Left colon (tissue), 2 donors: ENCODE measurements at regions not wholly inside any gene's neighbourhood (a gene's known extent, or its start where the extent isn't known, plus 50 kb on each side); places are given as distances from the start of the nearest gene placed in this dataset.
"Not testable (repeated sequence)": the region's sequence is repeated elsewhere in the genome, so short reads cannot be mapped to it uniquely, and the experiment has no call there.

Experiments used
- ATAC-seq: fragments of 200-7000 bp; cut with Tn5 transposase; one replicate; pipeline ENCODE4 v1.9.1; 2020; ENCODE audit warnings: mild to moderate bottlenecking, moderate library complexity
- DNase-seq, 2 donors: peaks; one replicate each; pipeline ENCODE4 v3.0.0-alpha.2; 2020
- intact Hi-C, 2 donors: fragments of 100-400 bp; cut with DNase I in 1 of 2; cut with micrococcal nuclease in 1 of 2; formaldehyde crosslinking; loops; one replicate each; pipeline versions ENCODE4 v1.11.2 to v1.14.0; 2022; cut with DNase I, micrococcal nuclease
- donor health status: DM: no; HTN: no; CAD: no.
- donor health status: DM: yes; HTN: yes; CAD: no.

DNA sequence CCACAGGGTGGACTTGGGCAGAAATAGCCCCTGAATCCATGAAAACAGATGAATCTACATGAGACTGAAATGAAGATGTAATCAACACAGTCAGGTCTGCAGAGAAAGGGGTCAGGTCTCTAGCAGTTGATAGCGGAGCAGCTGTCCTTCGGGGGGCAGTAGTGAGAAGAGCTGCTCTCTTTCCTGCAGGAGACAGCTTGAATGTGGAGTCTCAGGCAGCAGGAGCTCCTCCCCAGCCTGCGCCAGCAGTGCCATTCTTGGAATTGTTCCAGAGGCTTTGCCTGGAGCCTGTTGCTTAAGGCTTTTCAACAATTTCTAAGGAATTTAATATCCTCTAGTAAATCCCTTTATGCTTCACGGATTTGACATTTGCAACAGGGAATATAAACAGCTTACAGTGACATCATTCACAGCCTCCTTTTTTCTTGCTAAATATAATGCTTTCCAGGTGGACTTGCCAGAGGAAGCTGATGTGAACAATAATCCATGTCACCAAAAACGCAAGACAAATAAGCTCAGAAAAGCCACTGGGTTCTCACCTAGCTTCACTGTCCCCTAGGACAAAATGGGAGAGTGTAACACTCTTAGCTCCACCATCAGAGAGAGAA, 1535.1 kb downstream of the RPIA start:
- intact Hi-C loops, DNase-seq, ATAC-seq: not testable (repeated sequence)

DNA sequence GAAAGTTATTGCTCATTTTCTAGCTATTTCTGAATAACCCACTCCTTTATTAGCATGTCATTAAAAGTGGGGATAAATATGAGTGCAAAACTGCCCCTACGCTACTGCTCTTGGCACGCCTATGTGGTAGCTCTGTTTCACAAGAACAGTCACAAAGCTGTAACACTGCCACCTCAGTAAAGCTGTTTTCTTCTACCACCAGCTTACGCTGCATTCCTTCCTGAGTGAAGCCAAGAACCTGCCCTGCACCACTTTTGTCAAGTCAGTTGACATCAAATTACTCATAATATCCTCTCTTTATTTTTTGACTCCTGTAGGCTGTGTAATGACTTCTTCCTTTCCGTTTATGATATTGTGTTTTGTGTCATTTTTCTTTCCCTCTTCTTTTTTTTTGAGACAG, 1539.7 kb downstream of the RPIA start:
- intact Hi-C loops, DNase-seq, ATAC-seq: not testable (repeated sequence)

- ATAC-seq, DNase-seq, intact Hi-C loops: not testable (repeated sequence)
These were observed 1544.0 kb downstream of the RPIA start for GRCh38 chr2:90235452-90235851.

DNA sequence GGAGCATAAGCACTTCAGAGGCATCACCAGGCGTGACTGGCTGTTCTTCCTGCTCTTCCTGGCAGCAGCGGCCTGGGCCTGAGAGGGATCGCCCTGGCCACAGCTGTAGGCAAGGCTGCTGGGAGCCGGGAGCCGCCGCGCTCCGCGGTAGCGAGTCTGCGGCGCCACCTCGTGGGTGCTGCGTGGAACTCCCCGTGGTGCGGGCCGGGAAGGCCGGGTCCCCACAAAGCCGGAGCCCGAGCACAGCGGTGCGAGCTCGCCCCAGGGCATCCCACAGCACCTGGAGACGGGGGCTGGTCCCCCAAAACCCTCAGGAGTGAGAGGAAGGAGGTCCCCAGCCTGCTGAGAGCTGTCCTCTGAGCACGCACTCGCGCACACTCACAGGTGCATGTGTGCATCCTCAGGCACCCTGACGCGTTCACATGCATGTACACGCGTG, 1546.5 kb downstream of the RPIA start:
- intact Hi-C loops, ATAC-seq: not testable (repeated sequence)
- peak; percentile 43 to 63 for DNase-seq

DNA sequence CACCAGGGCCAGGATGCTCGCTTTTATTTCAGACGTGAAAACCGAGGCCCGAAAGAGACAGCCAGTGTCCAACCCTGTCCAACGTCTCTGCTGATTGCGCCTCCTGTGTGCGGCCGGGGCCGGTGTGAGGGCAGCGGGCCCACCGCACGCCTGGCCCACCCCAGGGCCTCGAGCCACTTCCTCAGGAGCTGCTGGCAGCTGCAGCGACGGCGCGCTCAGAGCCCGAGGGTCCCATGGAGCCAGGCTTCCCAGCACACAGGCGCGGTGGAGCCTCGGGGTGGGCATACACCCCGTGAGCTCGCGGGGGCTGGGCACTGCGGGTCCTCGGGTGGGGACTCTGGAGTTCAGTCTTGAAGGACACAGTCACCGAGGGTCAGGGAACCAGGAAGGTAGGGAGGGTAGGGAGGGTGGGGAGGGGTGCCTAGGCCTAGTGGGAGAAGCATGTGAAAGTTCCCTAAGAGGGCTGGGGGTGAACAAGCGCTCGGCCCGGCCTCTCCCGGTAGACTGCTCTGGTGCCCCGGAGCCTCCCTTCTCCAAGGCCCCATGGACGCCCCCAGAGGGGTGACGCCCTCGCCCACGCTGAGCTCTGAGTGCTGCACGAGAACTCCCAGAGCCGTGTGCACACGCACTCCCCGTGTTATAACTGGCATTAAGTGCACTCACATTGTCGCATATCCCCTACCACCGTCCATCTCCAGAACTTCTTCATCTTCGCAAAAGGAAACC, 1547.2 kb downstream of the RPIA start:
- ATAC-seq, DNase-seq, intact Hi-C loops: not testable (repeated sequence)

DNA sequence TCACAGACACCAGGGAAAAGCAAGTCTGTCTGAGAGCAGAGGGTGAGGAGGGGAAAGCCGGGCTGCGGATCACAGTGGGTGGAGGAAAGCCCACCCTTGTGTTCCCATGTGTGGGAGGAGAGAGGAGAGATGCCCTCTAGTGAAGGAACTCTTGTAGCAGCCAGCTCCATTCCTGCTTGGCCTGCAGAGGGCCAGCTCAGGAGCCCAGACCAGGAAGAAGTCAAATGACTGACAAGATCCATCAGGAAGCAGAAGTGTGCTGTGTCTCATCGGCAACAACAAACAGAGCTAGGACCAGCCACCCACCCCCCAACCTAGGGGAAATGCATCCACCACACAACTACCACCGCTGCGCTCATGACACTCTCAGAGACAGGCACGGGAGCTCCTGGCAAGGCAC, 1548.3 kb downstream of the RPIA start:
- intact Hi-C loops, DNase-seq, ATAC-seq: not testable (repeated sequence)

DNA sequence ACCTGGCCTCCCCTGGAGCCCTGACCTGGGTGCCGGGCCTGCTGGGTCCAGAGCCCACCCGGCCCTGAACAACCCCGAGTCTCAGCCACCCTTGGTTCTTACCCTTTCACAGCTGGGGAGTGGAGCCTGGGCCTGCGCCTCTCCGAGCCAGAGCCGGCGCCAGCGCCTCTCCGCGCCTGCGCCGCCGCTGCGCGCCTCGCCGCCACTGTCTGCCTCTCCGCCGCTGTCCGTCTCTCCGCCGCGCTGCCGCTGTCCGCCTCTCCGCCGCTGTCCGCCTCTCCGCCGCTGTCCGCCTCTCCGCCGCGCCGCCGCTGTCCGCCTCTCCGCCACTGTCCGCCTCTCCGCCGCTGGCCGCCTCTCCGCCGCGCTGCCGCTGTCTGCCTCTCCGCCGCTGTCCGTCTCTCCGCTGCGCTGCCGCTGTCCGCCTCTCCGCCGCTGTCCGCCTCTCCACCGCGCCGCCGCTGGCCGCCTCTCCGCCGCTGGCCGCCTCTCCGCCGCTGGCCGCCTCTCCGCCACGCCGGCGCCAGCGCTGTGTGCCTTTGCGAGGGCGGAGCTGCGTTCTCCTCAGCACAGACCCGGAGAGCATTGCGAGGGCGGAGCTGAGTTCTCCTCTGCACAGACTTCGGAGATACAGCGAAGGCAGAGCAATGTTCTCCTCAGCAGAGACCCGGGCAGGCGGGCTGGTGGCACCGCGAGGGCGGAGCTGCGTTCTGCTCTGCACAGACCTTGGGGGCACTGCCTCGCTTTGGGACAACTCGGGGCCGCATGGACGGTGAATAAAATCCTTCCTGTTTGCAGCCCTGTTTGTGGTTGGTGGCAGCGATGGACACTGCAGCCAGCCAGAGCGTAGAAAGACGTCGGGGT, 1553.7 kb downstream of the RPIA start:
- DNase-seq, ATAC-seq, intact Hi-C loops: not testable (repeated sequence)

DNA sequence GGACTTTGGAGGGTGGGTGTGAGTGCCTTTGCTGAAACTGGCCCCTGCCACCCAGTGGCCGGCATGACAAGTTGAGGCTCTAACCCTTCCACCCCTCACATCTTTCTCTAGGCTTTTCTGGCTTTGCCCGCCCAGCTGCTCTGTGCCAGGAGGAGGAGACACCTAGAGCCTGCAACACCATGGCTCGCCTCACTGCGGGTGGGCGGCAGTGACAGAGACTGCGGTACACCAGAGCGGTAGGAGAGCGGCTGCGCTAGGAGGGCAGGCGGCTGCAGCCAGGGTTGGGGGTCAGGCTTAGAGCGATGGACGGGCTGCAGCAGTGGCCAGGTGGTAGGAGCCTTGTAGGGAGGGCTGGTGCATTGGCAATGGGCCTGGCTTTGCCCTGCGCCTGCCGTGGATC, 1556.9 kb downstream of the RPIA start:
- intact Hi-C loops, DNase-seq, ATAC-seq: not testable (repeated sequence)

DNA sequence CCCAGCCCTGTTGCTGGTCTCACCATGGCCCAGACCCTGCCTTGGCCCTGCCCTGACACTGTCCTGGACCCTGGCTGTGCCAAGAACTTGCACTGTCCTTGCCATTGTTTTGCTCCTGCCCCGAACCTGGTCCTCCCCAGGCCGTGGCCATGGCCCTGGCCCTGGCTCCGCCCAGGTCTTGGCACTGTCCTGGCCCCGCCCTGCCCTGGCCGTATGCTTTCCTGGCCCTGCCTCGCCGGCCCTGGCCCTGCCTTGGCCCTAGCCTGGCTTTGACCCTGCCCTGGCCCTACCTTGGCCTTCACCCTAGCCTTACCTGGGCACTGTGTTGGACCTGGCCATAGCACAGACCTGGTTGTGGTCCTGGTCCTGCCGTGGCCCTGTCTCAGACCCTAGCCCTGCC, 1558.9 kb downstream of the RPIA start:
- DNase-seq, ATAC-seq, intact Hi-C loops: not testable (repeated sequence)

- ATAC-seq, DNase-seq, intact Hi-C loops: not testable (repeated sequence)
These were observed 1560.1 kb downstream of the RPIA start for GRCh38 chr2:90251576-90251975.

- intact Hi-C loops, ATAC-seq: not testable (repeated sequence)
These were observed 1561.8 kb downstream of the RPIA start for GRCh38 chr2:90253306-90253705.

DNA sequence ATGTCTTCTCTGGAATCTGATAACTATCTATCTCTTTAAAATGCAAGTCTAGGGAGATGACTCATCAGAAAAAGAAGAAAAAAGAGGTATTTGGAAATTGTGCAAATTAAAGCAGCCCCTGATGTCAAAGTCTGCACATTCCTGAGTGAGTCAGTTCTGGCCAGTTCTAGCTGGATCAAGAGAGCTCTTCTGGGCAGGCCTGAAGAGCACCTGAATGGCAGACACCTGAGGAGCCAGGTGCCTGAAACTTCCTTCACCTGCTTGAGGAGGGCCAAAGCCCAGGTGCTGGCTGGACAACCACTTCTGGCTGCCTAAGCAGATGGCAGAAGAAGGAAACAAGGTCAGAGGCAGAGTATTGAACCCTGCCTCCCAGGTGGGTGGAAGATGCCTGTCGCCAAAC, 1575.4 kb downstream of the RPIA start:
- ATAC-seq, intact Hi-C loops, DNase-seq: not testable (repeated sequence)

More at GRCh38 chr2:90253306-90253705, 1561.8 kb downstream of the RPIA start:
- DNase-seq = not testable (repeated sequence)

GRCh38 chr2:90287751-90288150, 1596.3 kb downstream of the RPIA start:
- ATAC-seq, DNase-seq, intact Hi-C loops: not testable (repeated sequence)

- DNase-seq, intact Hi-C loops, ATAC-seq: not testable (repeated sequence)
These were observed 1596.9 kb downstream of the RPIA start for GRCh38 chr2:90288396-90288795.

DNA sequence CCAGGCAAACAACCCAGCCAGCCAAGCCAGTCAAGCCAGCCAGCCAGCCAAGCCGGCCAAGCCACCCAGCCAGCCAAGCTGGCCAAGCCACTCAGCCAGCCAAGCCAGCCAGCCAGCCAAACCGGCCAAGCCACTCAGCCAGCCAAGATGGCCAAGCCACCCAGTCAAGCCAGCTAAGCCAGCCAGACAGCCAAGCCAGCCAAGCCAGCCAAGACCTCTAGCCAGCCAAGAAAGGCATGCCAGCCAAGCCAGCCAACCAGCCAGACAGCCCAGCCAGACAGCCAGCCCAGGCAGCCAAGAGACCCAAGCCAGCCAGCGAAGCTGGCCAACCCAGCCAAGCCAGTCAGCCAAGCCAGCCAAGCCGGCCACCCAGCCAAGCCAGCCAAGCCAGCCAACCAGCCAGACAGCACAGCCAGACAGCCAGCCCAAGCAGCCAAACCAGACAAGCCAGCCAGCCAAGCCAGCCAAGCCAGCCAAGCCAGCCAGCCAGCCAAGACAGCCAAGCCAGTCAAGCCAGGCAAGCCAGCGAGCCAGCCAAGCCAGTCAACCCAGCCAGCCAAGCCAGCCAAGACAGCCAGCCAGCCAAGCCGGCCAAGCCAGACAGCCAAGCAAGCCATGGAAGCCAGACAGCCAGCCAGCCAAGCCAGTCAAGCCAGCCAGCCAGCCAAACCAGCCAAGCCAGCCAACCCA, 1598.0 kb downstream of the RPIA start:
- DNase-seq, ATAC-seq, intact Hi-C loops: not testable (repeated sequence)

GRCh38 chr2:90290701-90291100, 1599.2 kb downstream of the RPIA start:
- DNase-seq, intact Hi-C loops, ATAC-seq: not testable (repeated sequence)

DNA sequence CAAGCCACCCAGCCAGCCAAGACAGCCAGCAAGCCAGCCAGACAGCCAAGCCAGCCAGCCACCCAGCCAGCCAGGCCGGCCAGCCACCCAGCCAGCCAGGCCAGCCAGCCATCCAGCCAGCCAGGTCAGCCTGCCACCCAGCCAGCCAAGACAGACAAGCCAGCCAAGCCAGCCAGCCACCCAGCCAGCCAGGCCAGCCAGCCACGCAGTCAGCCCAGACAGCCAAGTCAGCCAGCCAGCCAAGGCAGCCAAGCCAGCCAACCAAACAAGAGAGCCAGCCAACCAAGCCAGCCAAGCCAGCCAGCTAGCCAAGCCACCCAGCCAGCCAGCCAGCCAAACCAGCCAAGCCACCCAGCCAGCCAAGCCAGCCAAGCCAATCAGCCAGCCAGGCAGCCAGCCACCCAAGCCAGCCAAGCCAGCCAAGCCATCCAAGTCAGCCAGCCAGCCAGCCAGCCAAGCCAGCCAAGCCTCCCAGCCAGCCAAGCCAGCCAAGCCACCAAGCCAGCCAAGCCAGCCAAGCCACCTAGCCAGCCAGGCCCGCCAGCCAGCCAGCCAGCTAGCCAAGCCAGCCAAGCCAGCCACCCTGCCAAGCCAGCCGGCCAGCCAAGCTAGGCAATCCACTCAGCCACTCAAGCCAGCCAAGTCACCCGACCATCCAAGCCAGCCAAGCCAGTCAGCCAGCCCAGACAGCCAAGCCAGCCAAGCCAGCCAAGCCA, 1599.9 kb downstream of the RPIA start:
- ATAC-seq, intact Hi-C loops: not testable (repeated sequence)
- peak in 1 of 2 donors; percentile 33 for DNase-seq

- intact Hi-C loops, DNase-seq, ATAC-seq: not testable (repeated sequence)
These were observed 1600.5 kb downstream of the RPIA start for GRCh38 chr2:90291934-90292333.
